ENCODE measurements at regions not wholly inside any gene's neighbourhood (a gene's known extent, or its start where the extent isn't known, plus 50 kb on each side); places are given as distances from the start of the nearest gene placed in this dataset.

- ATAC-seq = no peak
- no peak for TF ChIP-seq CSDC2 (CRISPR knock-in tag; IDR thresholded peaks at IDR 0.05)
- no peak for TF ChIP-seq TOX (CRISPR knock-in tag; IDR thresholded peaks at IDR 0.05; ENCODE audit: borderline replicate concordance)
- TF ChIP-seq BACH2 (CRISPR knock-in tag; IDR thresholded peaks at IDR 0.05; ENCODE audit: borderline replicate concordance) = no peak
- no peak for TF ChIP-seq RARB (CRISPR knock-in tag; IDR thresholded peaks at IDR 0.05)
- no peak for TF ChIP-seq PPARA (CRISPR knock-in tag; IDR thresholded peaks at IDR 0.05; ENCODE audit: borderline replicate concordance)
- no peak for TF ChIP-seq ZNF565 (CRISPR knock-in tag; conservative IDR thresholded peaks at IDR 0.05; ENCODE audit: low read depth)
- no peak for TF ChIP-seq ISL1 (CRISPR knock-in tag; IDR thresholded peaks at IDR 0.05)
- TF ChIP-seq ZFP30 (CRISPR knock-in tag; IDR thresholded peaks at IDR 0.05) = no peak
- no peak for TF ChIP-seq GLIS3 (CRISPR knock-in tag; IDR thresholded peaks at IDR 0.05)
- no peak for TF ChIP-seq SNAI2 (CRISPR knock-in tag; IDR thresholded peaks at IDR 0.05)
- TF ChIP-seq OSR1 (CRISPR knock-in tag; IDR thresholded peaks at IDR 0.05) = no peak
- TF ChIP-seq TSHZ2 (CRISPR knock-in tag; IDR thresholded peaks at IDR 0.05) = no peak
Observed at GRCh38 chr1:186511761-186512637, 51.1 kb upstream of the PDC start.
